ENCODE measurements at regions not wholly inside any gene's neighbourhood (a gene's known extent, or its start where the extent isn't known, plus 50 kb on each side); places are given as distances from the start of the nearest gene placed in this dataset.
"Not testable (repeated sequence)": the region's sequence is repeated elsewhere in the genome, so short reads cannot be mapped to it uniquely, and the experiment has no call there.

GRCh38 chr3:157920822-157921700, 185.2 kb downstream of the SHOX2 start:
- no peak for DNase-seq

- no peak for DNase-seq
Observed at GRCh38 chr3:157919319-157919887, 186.8 kb downstream of the SHOX2 start.

- DNase-seq = no peak
Observed at GRCh38 chr3:157918402-157918801, 187.8 kb downstream of the SHOX2 start.

- no peak for DNase-seq
Observed at GRCh38 chr3:157916672-157917071, 189.5 kb downstream of the SHOX2 start.

- no peak for DNase-seq
Observed at GRCh38 chr3:157914882-157915281, 191.3 kb downstream of the SHOX2 start.

GRCh38 chr3:157913741-157914150, 192.5 kb downstream of the SHOX2 start:
- no peak for DNase-seq

GRCh38 chr3:157912514-157913451, 193.4 kb downstream of the SHOX2 start:
- no peak for DNase-seq

GRCh38 chr3:157906627-157907026, 199.6 kb downstream of the SHOX2 start:
- no peak for DNase-seq

GRCh38 chr3:157905885-157906284, 200.3 kb downstream of the SHOX2 start:
- no peak for DNase-seq

GRCh38 chr3:157902680-157903079, 203.5 kb downstream of the SHOX2 start:
- not testable (repeated sequence) for DNase-seq

GRCh38 chr3:157888040-157888439, 218.2 kb downstream of the SHOX2 start:
- no peak for DNase-seq

GRCh38 chr3:157876556-157876955, 229.7 kb downstream of the SHOX2 start:
- no peak for DNase-seq

GRCh38 chr3:157872902-157873301, 233.3 kb downstream of the SHOX2 start:
- no peak for DNase-seq

- DNase-seq = no peak
Observed at GRCh38 chr3:157871838-157872460, 234.3 kb downstream of the SHOX2 start.

- DNase-seq = no peak
Observed at GRCh38 chr3:157871248-157871647, 235.0 kb downstream of the SHOX2 start.

GRCh38 chr3:157868946-157869345, 237.3 kb downstream of the SHOX2 start:
- DNase-seq = no peak

GRCh38 chr3:157868196-157868595, 238.0 kb downstream of the SHOX2 start:
- no peak for DNase-seq

GRCh38 chr3:157865352-157866000, 240.7 kb downstream of the SHOX2 start:
- DNase-seq = no peak

- DNase-seq = no peak
Observed at GRCh38 chr3:157861076-157861765, 245.0 kb downstream of the SHOX2 start.

- DNase-seq = no peak
Observed at GRCh38 chr3:157859541-157859940, 246.7 kb downstream of the SHOX2 start.

- DNase-seq = no peak
Observed at GRCh38 chr3:157858821-157859220, 247.4 kb downstream of the SHOX2 start.

- no peak for DNase-seq
Observed at GRCh38 chr3:157857440-157857839, 248.8 kb downstream of the SHOX2 start.

Measured in midbrain (tissue), 1 donor.